ENCODE measurements at regions not wholly inside any gene's neighbourhood (a gene's known extent, or its start where the extent isn't known, plus 50 kb on each side); places are given as distances from the start of the nearest gene placed in this dataset.
"Not testable (repeated sequence)": the region's sequence is repeated elsewhere in the genome, so short reads cannot be mapped to it uniquely, and the experiment has no call there.

DNA sequence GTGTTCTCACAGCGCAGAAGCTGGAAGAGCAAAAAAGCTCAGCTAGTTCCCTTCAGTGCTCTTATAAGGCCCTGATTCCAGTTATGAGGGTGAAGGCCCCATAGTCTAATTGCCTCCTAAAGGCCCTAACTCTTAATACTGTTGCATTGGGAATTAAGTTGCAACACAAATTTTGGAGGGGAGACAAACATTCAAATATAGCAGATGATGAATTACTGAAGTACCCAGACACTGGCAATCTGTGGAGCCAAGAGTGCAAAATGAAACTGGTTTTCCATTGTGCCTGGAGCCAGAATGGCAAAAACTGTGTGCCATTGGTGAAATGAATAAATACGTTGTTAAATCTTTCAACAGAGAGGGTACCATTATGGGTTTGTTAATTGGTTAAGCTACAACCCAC is 356.0 kb downstream of the PPARGC1A start:
- DNase-seq (ENCODE audit: low read depth): no peak

GRCh38 chr4:23516716-23517115 is 373.1 kb downstream of the PPARGC1A start:
- no peak for DNase-seq (ENCODE audit: low read depth)

- DNase-seq (ENCODE audit: low read depth): no peak
Observed at GRCh38 chr4:23504083-23504482, 385.8 kb downstream of the PPARGC1A start.

DNA sequence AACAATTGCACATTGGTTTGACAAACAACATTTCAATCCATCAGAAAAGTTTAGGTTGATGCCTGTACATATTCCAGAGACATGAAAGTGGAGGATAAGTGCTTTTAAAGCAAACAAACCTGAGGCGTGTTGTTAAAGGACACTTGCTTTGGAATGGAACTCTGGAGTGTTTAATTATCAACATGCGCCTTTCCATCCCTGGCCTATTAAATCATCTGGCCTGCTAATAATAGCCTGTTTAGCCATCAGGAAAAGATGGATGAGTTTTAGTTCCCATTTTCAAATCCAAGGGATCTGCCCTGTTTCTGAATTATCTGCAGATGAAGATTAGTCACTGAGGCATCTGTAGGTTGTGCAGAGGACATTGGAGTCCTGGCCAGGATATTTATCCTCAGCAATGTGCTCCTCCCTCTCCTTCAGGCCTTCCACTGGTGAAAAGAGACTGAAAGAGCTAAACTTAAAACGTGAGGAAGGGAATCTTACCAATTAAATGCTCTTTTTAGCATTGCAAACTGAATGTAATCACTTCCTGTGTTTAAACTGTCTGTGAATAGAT is 388.9 kb downstream of the PPARGC1A start:
- DNase-seq (ENCODE audit: low read depth): no peak

DNA sequence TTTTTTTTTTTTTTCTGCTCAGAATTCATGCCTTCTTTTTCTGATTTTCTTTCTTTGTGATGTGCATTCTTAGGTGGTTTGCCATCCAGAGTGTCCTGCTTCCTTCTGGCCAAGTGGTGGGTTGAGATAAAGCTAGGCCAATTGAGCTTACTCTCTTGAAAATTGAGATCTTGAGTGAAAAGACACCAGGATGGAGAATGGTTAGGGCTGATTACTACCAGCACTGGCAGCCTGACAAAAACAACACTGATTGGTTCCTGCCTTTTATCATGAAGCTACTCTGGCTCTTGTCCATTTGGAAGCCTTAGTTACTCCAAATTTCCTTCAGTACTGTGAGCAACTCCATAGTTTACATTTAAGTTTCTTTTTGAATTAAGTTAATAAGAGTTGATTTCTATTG is 404.0 kb downstream of the PPARGC1A start:
- no peak for DNase-seq (ENCODE audit: low read depth)

- DNase-seq (ENCODE audit: low read depth): no peak
Observed at GRCh38 chr4:23484689-23485088, 405.2 kb downstream of the PPARGC1A start.

- no peak for DNase-seq (ENCODE audit: low read depth)
Observed at GRCh38 chr4:23483320-23483960, 406.4 kb downstream of the PPARGC1A start.

DNA sequence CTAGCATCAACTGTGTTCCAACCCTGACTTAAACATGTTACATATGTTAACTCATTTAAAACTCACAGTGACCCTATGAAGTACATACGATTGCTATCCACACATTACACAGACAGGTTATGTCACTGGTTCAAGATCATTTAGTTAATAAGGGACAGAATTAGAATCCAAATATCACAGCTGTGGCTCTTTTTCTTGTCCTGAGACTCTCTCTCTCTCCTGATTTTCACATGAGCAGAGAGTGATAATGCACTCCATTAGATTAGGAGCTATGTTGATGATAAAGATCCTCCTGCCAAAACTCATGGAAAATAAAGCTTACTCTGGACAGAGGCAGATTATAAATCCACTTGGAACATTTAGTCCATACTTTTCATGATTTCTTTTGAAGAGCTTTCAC is 408.3 kb downstream of the PPARGC1A start:
- no peak for DNase-seq (ENCODE audit: low read depth)

- no peak for DNase-seq (ENCODE audit: low read depth)
Observed at GRCh38 chr4:23477905-23478304, 411.9 kb downstream of the PPARGC1A start.

- DNase-seq (ENCODE audit: low read depth): no peak
Observed at GRCh38 chr4:23476515-23477090, 413.2 kb downstream of the PPARGC1A start.

- DNase-seq (ENCODE audit: low read depth): no peak
Observed at GRCh38 chr4:23463071-23463470, 426.8 kb downstream of the PPARGC1A start.

GRCh38 chr4:23458054-23458453 is 431.8 kb downstream of the PPARGC1A start:
- DNase-seq (ENCODE audit: low read depth): no peak

- no peak for DNase-seq (ENCODE audit: low read depth)
Observed at GRCh38 chr4:23456864-23457263, 433.0 kb downstream of the PPARGC1A start.

DNA sequence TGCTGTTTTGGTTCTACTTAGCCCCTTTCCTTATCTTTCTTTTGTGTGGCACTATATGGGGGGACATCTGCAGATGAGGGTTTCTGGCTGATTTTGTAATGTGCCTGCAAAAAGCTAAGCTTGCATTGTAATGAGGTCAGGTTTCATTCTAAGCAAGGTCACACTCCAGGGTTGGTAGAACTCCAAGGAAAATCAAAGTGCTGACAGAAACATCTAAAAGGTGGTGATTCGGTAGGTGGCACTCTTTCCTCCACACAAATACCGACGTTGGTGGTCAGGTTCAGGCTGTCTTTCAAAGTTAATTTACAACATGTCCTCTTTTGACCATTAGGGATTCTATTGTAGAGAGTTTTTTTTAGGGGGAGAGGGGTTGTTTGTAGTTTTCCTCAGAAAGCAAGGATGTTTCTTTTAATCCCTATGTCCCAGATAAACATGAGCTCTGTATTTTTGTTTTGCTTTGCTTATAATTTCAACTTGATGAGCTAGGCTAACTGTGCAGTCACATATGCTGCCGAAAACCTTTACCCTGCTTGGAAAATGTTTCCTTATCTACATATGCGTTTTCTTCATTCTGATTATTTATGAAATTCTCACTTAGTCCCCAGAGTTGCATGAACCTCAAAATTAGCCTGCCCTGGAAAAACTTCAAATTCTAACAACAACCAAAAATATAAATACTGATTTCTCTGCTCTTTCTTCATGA is 434.2 kb downstream of the PPARGC1A start:
- DNase-seq (ENCODE audit: low read depth): no peak

DNA sequence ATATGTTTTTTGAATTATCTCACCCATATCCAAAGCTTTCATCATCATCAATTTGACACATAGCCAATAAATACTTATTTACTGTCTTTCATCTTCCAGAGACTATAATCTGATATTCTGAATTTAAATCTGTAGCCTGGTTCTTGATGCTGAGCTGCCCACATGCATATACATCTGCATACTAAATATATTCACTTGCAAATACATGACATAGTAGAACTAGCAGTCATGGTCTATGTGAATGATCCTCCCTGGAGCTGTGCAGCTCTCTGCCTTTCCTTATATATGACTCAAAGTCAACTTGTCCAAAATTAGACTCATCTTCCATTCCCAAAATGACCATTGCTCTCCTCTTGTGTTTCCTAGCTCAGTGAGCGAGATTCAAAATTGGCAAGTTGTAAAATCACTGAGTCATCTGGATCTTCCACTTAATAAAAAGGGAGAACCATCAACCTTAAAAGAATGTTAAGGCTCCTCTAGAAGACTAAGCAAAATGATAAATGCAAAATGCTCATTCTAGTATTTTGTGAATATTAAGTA is 448.2 kb downstream of the PPARGC1A start:
- DNase-seq (ENCODE audit: low read depth): no peak

DNA sequence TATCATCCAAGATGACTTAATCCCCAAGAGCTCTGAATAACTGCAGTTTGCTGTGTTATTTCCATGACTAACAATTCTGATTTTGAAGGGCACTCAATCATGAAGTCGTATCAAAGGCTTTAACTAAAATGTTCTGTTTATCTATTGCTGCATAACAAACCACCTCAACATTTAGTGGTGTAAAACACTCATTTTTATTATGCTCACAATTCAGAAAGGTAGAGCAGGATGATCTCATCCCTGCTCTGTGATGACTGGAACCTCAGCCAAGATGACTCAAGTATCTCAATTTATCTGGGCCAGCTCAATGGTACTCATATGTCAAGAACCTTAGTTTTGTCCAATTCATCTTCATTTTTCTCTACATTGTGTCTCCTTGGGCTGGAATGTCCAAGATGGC is 451.1 kb downstream of the PPARGC1A start:
- no peak for DNase-seq (ENCODE audit: low read depth)

DNA sequence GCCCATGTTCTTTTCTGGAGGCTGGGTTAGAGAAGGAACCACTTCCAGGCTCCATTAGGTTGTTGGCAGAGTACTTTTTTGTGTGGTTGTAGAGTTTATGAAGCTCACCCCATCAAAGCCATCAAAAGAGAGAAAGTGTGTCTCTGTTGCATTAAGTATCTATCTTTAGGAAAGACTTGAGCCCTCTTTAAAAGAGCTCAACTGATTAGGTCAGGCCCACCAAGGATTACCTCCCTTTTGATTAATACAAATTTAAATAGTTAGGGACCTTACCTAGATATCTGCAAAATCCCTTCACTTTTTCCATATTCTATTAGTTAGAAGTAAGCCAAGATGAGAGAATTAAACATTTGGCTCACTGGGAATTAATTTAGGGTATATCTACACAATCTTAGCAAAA is 460.4 kb downstream of the PPARGC1A start:
- no peak for DNase-seq (ENCODE audit: low read depth)

GRCh38 chr4:23425570-23425969 is 464.3 kb downstream of the PPARGC1A start:
- DNase-seq (ENCODE audit: low read depth): no peak

DNA sequence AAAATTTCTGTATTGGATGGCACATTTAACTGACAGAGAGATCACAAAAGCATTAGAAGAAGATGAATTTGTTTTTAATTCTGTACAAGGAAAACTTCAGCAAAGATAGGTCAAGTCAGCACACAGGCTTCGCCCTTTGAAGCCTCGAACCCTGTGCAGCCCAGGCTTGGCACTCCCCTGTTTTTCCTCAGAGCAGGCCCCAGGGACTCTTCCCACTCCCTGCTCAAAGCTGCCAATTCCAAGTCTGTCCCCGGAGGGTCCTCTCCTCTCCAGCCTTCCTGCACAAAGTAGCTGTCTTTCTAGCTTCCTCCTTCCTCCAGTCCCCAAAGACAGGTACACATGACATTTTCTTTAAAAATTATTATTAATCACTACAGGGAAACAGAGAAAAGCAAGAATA is 466.3 kb downstream of the PPARGC1A start:
- DNase-seq (ENCODE audit: low read depth): no peak

DNA sequence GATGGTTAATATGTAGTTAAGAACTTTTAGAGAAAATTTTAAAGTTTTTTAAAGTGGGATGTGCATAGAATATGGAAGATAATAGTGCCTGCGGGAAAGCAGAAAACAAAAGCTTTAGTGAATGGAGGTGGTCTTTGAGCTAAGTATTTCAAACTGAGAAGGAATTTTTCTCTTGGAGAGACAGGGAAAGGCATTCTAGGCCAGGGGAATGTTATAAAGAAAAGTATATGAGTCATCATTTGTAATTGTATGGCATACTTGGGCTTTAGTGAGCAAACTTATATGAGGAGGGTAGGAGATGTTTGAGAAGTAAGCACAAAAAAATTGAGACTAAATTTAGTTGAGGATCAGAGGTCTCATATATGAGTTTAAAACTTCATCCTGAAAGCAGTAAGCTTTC is 467.0 kb downstream of the PPARGC1A start:
- DNase-seq (ENCODE audit: low read depth): no peak

GRCh38 chr4:23413631-23414030 is 476.2 kb downstream of the PPARGC1A start:
- DNase-seq (ENCODE audit: low read depth): no peak

GRCh38 chr4:23412701-23413100 is 477.1 kb downstream of the PPARGC1A start:
- DNase-seq (ENCODE audit: low read depth): no peak

- DNase-seq (ENCODE audit: low read depth): not testable (repeated sequence)
Observed at GRCh38 chr4:23408913-23409312, 480.9 kb downstream of the PPARGC1A start.

Data from GM04504 (cell line).